ENCODE measurements at regions not wholly inside any gene's neighbourhood (a gene's known extent, or its start where the extent isn't known, plus 50 kb on each side); places are given as distances from the start of the nearest gene placed in this dataset.

DNA sequence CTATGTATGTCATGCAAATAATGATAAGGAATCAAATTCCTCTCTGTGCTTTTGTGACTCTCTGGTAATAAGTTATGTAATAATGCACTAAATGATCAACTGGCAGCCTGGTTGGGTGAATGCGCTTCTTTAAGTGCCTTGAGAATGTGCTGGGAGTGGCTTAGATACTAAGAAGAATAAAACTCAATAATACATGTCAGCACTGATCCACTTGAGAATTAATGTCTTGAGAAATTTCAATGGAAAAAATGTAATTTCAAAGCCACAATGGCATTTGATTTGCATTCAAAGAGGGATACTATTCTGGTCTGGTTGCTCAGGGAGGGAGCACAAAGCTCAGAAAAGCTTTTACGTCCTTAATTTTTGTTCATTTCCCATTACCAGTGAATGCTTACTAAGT is 137.7 kb upstream of the MMADHC start:
- TF ChIP-seq, protein P1, sequence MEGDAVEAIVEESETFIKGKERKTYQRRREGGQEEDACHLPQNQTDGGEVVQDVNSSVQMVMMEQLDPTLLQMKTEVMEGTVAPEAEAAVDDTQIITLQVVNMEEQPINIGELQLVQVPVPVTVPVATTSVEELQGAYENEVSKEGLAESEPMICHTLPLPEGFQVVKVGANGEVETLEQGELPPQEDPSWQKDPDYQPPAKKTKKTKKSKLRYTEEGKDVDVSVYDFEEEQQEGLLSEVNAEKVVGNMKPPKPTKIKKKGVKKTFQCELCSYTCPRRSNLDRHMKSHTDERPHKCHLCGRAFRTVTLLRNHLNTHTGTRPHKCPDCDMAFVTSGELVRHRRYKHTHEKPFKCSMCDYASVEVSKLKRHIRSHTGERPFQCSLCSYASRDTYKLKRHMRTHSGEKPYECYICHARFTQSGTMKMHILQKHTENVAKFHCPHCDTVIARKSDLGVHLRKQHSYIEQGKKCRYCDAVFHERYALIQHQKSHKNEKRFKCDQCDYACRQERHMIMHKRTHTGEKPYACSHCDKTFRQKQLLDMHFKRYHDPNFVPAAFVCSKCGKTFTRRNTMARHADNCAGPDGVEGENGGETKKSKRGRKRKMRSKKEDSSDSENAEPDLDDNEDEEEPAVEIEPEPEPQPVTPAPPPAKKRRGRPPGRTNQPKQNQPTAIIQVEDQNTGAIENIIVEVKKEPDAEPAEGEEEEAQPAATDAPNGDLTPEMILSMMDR (IDR thresholded peaks at IDR 0.05; ENCODE audit: unreplicated experiment), result no peak
- no peaks in the 10 kb centered on the region for H3K27me3 Mint-ChIP-seq
- DNase-seq (ENCODE audit: low spot score, unreplicated experiment), result no peak
- H3K4me1 Mint-ChIP-seq (ENCODE audit: low read depth), result peaks cover 20% of the 10 kb centered on the region
- no peak overlapping the region for H3K27ac Mint-ChIP-seq
- no peaks in the 10 kb centered on the region for H3K36me3 Mint-ChIP-seq (ENCODE audit: insufficient read depth)
- H3K4me3 Mint-ChIP-seq (ENCODE audit: low read depth), result no peak overlapping the region
- no peaks in the 10 kb centered on the region for H3K9me3 Mint-ChIP-seq (ENCODE audit: low read depth)

- DNase-seq (ENCODE audit: low spot score, unreplicated experiment), result no peak
- H3K27ac Mint-ChIP-seq, result no peak overlapping the region
- peaks cover 20% of the 10 kb centered on the region for H3K4me1 Mint-ChIP-seq (ENCODE audit: low read depth)
These were observed 136.5 kb upstream of the MMADHC start for GRCh38 chr2:149724091-149724490.

DNA sequence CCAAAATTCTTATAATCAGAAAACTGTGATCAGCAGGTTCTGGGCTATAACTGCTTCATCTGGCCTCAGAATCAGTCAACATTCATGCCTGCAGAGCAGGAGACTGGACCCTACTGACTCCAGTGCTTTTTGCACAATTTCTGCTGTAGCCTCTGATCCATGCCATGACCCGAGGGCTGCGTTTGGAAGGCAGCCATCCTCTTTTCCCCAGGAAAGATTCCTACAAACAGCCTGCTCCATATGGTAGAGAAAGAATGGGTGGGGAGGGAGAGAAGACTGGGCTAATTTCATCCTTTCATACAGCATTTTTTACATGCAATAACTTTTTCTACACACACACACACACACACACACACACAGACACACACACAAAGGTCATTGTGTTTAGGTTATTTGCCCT is 133.0 kb upstream of the MMADHC start:
- TF ChIP-seq, protein P1 (IDR thresholded peaks at IDR 0.05; ENCODE audit: unreplicated experiment), result no peak
- H3K27me3 Mint-ChIP-seq, result no peaks in the 10 kb centered on the region
- peaks cover 9% of the 10 kb centered on the region for H3K4me1 Mint-ChIP-seq (ENCODE audit: low read depth)
- H3K27ac Mint-ChIP-seq, result no peak overlapping the region
- H3K9me3 Mint-ChIP-seq (ENCODE audit: low read depth), result no peaks in the 10 kb centered on the region
- H3K4me3 Mint-ChIP-seq (ENCODE audit: low read depth), result no peak overlapping the region
- no peak for DNase-seq (ENCODE audit: low spot score, unreplicated experiment)
- H3K36me3 Mint-ChIP-seq (ENCODE audit: insufficient read depth), result no peaks in the 10 kb centered on the region

More at GRCh38 chr2:149724091-149724490, 136.5 kb upstream of the MMADHC start:
- Mint-ChIP-seq H3K9me3 (ENCODE audit: low read depth) (no peaks in the 10 kb centered on the region), H3K4me3 (ENCODE audit: low read depth) (no peak overlapping the region), H3K27me3 (no peaks in the 10 kb centered on the region), H3K36me3 (ENCODE audit: insufficient read depth) (no peaks in the 10 kb centered on the region)
- TF ChIP-seq, protein P1 (IDR thresholded peaks at IDR 0.05; ENCODE audit: unreplicated experiment), result no peak

DNA sequence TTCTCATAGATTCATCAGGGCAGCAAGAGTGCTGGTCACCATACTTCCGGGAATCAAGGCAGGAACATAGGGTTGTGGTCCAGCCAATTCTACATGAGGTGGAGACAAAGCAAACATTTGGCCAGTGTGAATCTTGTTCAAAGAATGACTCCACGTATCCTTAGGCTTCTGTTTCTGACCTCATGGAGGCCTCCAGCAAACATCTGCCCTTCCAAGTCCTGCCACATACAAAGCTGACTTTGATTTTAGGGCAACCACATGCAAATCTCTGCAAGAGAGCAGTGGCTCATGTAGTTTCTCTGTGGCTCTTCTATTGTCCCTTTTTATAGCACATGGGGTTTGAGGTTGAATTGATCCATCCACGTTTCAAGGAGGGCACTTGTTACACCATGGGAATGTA is 132.1 kb upstream of the MMADHC start:
- Mint-ChIP-seq H3K9me3 (ENCODE audit: low read depth) (no peaks in the 10 kb centered on the region), H3K27ac (no peak overlapping the region), H3K4me1 (ENCODE audit: low read depth) (peaks cover 3% of the 10 kb centered on the region), H3K4me3 (ENCODE audit: low read depth) (no peak overlapping the region), H3K36me3 (ENCODE audit: insufficient read depth) (no peaks in the 10 kb centered on the region), H3K27me3 (no peaks in the 10 kb centered on the region)
- TF ChIP-seq, protein P1 (IDR thresholded peaks at IDR 0.05; ENCODE audit: unreplicated experiment), result no peak
- no peak for DNase-seq (ENCODE audit: low spot score, unreplicated experiment)

DNA sequence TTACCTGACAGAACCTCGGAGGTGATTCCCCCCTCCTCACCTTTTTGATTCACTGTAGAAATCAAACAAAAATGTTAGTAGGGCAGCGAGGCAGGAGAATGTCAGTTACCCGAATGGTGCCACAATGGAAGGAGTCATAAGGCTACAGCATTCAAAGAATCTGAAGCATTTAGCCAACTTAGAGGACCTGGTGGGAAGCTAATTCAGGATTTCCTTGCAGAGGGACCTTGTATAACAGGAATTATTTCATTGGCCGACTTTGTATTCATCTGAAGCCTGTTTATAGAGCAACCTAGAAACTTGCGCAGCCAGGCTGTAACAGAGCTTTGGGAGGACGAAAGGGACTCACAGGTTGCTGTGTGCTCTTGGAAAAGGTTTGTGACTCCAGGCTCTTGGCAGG is 129.1 kb upstream of the MMADHC start:
- TF ChIP-seq, protein P1 (IDR thresholded peaks at IDR 0.05; ENCODE audit: unreplicated experiment), result no peak
- no peaks in the 10 kb centered on the region for H3K9me3 Mint-ChIP-seq (ENCODE audit: low read depth)

More for the DNA sequence above, 129.1 kb upstream of the MMADHC start:
- Mint-ChIP-seq H3K36me3 (ENCODE audit: insufficient read depth) (no peaks in the 10 kb centered on the region), H3K4me3 (ENCODE audit: low read depth) (no peak overlapping the region), H3K27me3 (no peaks in the 10 kb centered on the region), H3K4me1 (ENCODE audit: low read depth) (peaks cover 3% of the 10 kb centered on the region), H3K27ac (no peak overlapping the region)
- no peak for DNase-seq (ENCODE audit: low spot score, unreplicated experiment)
